ENCODE measurements at regions not wholly inside any gene's neighbourhood (a gene's known extent, or its start where the extent isn't known, plus 50 kb on each side); places are given as distances from the start of the nearest gene placed in this dataset.

- DNase-seq (ENCODE audit: insufficient read length, low spot score) (no peak), FAIRE-seq (no peak)
- TF ChIP-seq POLR2AphosphoS5 (IDR thresholded peaks at IDR 0.05; ENCODE audit: low read depth, low read length) (no peak), TAF1 (IDR thresholded peaks at IDR 0.05; ENCODE audit: low read depth, low read length) (no peak), PAX5 (IDR thresholded peaks at IDR 0.05; ENCODE audit: insufficient read depth, low read length, severe bottlenecking) (no peak)
Observed at GRCh38 chr20:10855778-10856177, 182.0 kb upstream of the JAG1 start.

GRCh38 chr20:10856237-10857015 lies 182.6 kb upstream of the JAG1 start:
- TF ChIP-seq PAX5 (IDR thresholded peaks at IDR 0.05; ENCODE audit: insufficient read depth, low read length, severe bottlenecking) (no peak), POU2F2 (IDR thresholded peaks at IDR 0.05; ENCODE audit: low read depth, low read length) (no peak), SPI1 (IDR thresholded peaks at IDR 0.05; ENCODE audit: low read depth, low read length) (no peak)
- FAIRE-seq (no peak), DNase-seq (ENCODE audit: insufficient read length, low spot score) (no peak)

GRCh38 chr20:10857352-10858070 lies 183.7 kb upstream of the JAG1 start:
- TF ChIP-seq TAF1 (IDR thresholded peaks at IDR 0.05; ENCODE audit: low read depth, low read length) (no peak), SPI1 (IDR thresholded peaks at IDR 0.05; ENCODE audit: low read depth, low read length) (no peak), POLR2A (IDR thresholded peaks at IDR 0.05; ENCODE audit: low read depth, low read length) (no peak), POU2F2 (IDR thresholded peaks at IDR 0.05; ENCODE audit: low read depth, low read length) (no peak), PAX5 (IDR thresholded peaks at IDR 0.05; ENCODE audit: insufficient read depth, low read length, severe bottlenecking) (no peak), POLR2AphosphoS5 (IDR thresholded peaks at IDR 0.05; ENCODE audit: low read depth, low read length) (no peak)
- FAIRE-seq = no peak
- DNase-seq (ENCODE audit: insufficient read length, low spot score) = no peak

- no peak for TF ChIP-seq POU2F2 (IDR thresholded peaks at IDR 0.05; ENCODE audit: low read depth, low read length)
- no peak for TF ChIP-seq SPI1 (IDR thresholded peaks at IDR 0.05; ENCODE audit: low read depth, low read length)
- TF ChIP-seq POLR2A (IDR thresholded peaks at IDR 0.05; ENCODE audit: low read depth, low read length) = no peak
- TF ChIP-seq PAX5 (IDR thresholded peaks at IDR 0.05; ENCODE audit: insufficient read depth, low read length, severe bottlenecking) = no peak
- FAIRE-seq = no peak
- no peak for DNase-seq (ENCODE audit: insufficient read length, low spot score)
Observed at GRCh38 chr20:10861090-10861489, 187.3 kb upstream of the JAG1 start.

GRCh38 chr20:10861619-10862018 lies 187.8 kb upstream of the JAG1 start:
- FAIRE-seq (no peak), DNase-seq (ENCODE audit: insufficient read length, low spot score) (no peak)
- TF ChIP-seq POU2F2 (IDR thresholded peaks at IDR 0.05; ENCODE audit: low read depth, low read length) (no peak), TAF1 (IDR thresholded peaks at IDR 0.05; ENCODE audit: low read depth, low read length) (no peak), SPI1 (IDR thresholded peaks at IDR 0.05; ENCODE audit: low read depth, low read length) (no peak), POLR2AphosphoS5 (IDR thresholded peaks at IDR 0.05; ENCODE audit: low read depth, low read length) (no peak), PAX5 (IDR thresholded peaks at IDR 0.05; ENCODE audit: insufficient read depth, low read length, severe bottlenecking) (no peak), POLR2A (IDR thresholded peaks at IDR 0.05; ENCODE audit: low read depth, low read length) (no peak)

GRCh38 chr20:10863337-10864060 lies 189.7 kb upstream of the JAG1 start:
- TF ChIP-seq POLR2AphosphoS5 (IDR thresholded peaks at IDR 0.05; ENCODE audit: low read depth, low read length) = no peak
- no peak for TF ChIP-seq POU2F2 (IDR thresholded peaks at IDR 0.05; ENCODE audit: low read depth, low read length)
- TF ChIP-seq POLR2A (IDR thresholded peaks at IDR 0.05; ENCODE audit: low read depth, low read length) = no peak
- TF ChIP-seq TAF1 (IDR thresholded peaks at IDR 0.05; ENCODE audit: low read depth, low read length) = no peak
- TF ChIP-seq PAX5 (IDR thresholded peaks at IDR 0.05; ENCODE audit: insufficient read depth, low read length, severe bottlenecking) = no peak
- TF ChIP-seq SPI1 (IDR thresholded peaks at IDR 0.05; ENCODE audit: low read depth, low read length) = no peak
- no peak for DNase-seq (ENCODE audit: insufficient read length, low spot score)
- FAIRE-seq = no peak

GRCh38 chr20:10864076-10864672 lies 190.4 kb upstream of the JAG1 start:
- TF ChIP-seq POLR2A (IDR thresholded peaks at IDR 0.05; ENCODE audit: low read depth, low read length) = no peak
- no peak for TF ChIP-seq PAX5 (IDR thresholded peaks at IDR 0.05; ENCODE audit: insufficient read depth, low read length, severe bottlenecking)
- TF ChIP-seq POLR2AphosphoS5 (IDR thresholded peaks at IDR 0.05; ENCODE audit: low read depth, low read length) = no peak
- no peak for TF ChIP-seq TAF1 (IDR thresholded peaks at IDR 0.05; ENCODE audit: low read depth, low read length)
- TF ChIP-seq SPI1 (IDR thresholded peaks at IDR 0.05; ENCODE audit: low read depth, low read length) = no peak
- no peak for TF ChIP-seq POU2F2 (IDR thresholded peaks at IDR 0.05; ENCODE audit: low read depth, low read length)
- DNase-seq (ENCODE audit: insufficient read length, low spot score) (no peak), FAIRE-seq (no peak)

GRCh38 chr20:10868299-10868698 lies 194.5 kb upstream of the JAG1 start:
- FAIRE-seq (no peak), DNase-seq (ENCODE audit: insufficient read length, low spot score) (no peak)
- TF ChIP-seq PAX5 (IDR thresholded peaks at IDR 0.05; ENCODE audit: insufficient read depth, low read length, severe bottlenecking) (no peak), POLR2A (IDR thresholded peaks at IDR 0.05; ENCODE audit: low read depth, low read length) (no peak), TAF1 (IDR thresholded peaks at IDR 0.05; ENCODE audit: low read depth, low read length) (no peak)

- DNase-seq (ENCODE audit: insufficient read length, low spot score) (no peak), FAIRE-seq (no peak)
- TF ChIP-seq POU2F2 (IDR thresholded peaks at IDR 0.05; ENCODE audit: low read depth, low read length) (no peak), POLR2A (IDR thresholded peaks at IDR 0.05; ENCODE audit: low read depth, low read length) (no peak), SPI1 (IDR thresholded peaks at IDR 0.05; ENCODE audit: low read depth, low read length) (no peak), POLR2AphosphoS5 (IDR thresholded peaks at IDR 0.05; ENCODE audit: low read depth, low read length) (no peak), PAX5 (IDR thresholded peaks at IDR 0.05; ENCODE audit: insufficient read depth, low read length, severe bottlenecking) (no peak), TAF1 (IDR thresholded peaks at IDR 0.05; ENCODE audit: low read depth, low read length) (no peak)
Observed at GRCh38 chr20:10873026-10873425, 199.2 kb upstream of the JAG1 start.
